Liver (tissue), 3 donors: ENCODE measurements at regions not wholly inside any gene's neighbourhood (a gene's known extent, or its start where the extent isn't known, plus 50 kb on each side); places are given as distances from the start of the nearest gene placed in this dataset.

Experiments used
- ATF3 ChIP-seq: IDR thresholded peaks from 2 replicates; pipeline ENCODE4 v1.6.1; 2016; ENCODE audit warnings: antibody characterized with exemption
- CTCF ChIP-seq: fragments of 150-350 bp; IDR thresholded peaks from 2 replicates; pipeline ENCODE4 v1.5.1; 2017; ENCODE audit warnings: improper control_type of control experiment, low read depth, low read length; ENCODE audit not compliant: missing input control
- FOXA1 ChIP-seq: IDR thresholded peaks from 2 replicates; pipeline ENCODE4 v1.6.1; 2016; ENCODE audit warnings: antibody characterized with exemption
- donor health status: healthy.
- donor health status: healthy.

- TF ChIP-seq CTCF (no peak), FOXA1 (no peak), ATF3 (no peak)
Observed at GRCh38 chr3:16070707-16071106, 103.8 kb upstream of the GALNT15 start.
